HG03432 (cell line): ENCODE measurements at regions not wholly inside any gene's neighbourhood (a gene's known extent, or its start where the extent isn't known, plus 50 kb on each side); places are given as distances from the start of the nearest gene placed in this dataset.
"Not testable (repeated sequence)": the region's sequence is repeated elsewhere in the genome, so short reads cannot be mapped to it uniquely, and the experiment has no call there.

Experiments
- ATAC-seq: cut with Tn5 transposase; IDR thresholded peaks from one replicate; pipeline ENCODE4 v1.9.1; 2021; ENCODE audit warnings: mild to moderate bottlenecking, moderate library complexity; ENCODE audit not compliant: unreplicated experiment

DNA sequence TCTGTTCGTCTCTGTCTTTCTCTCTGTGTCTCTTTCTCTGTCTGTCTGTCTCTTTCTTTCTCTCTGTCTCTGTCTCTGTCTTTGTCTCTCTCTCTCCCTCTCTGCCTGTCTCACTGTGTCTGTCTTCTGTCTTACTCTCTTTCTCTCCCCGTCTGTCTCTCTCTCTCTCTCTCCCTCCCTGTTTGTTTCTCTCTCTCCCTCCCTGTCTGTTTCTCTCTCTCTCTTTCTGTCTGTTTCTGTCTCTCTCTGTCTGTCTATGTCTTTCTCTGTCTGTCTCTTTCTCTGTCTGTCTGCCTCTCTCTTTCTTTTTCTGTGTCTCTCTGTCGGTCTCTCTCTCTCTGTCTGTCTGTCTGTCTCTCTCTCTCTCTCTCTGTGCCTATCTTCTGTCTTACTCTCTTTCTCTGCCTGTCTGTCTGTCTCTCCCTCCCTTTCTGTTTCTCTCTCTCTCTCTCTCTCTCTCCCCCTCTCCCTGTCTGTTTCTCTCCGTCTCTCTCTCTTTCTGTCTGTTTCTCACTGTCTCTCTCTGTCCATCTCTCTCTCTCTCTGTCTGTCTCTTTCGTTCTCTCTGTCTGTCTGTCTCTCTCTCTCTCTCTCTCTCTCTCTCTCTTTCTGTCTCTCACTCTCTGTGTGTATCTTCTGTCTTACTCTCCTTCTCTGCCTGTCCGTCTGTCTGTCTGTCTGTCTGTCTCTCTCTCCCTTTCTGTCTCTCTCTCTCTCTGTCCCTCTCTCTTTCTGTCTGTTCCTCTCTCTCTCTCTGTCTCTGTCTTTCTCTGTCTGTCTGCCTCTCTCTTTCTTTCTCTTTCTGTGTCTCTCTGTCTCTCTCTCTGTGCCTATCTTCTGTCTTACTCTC is 2065.9 kb upstream of the TPTE start:
- ATAC-seq: peak; percentile 69

DNA sequence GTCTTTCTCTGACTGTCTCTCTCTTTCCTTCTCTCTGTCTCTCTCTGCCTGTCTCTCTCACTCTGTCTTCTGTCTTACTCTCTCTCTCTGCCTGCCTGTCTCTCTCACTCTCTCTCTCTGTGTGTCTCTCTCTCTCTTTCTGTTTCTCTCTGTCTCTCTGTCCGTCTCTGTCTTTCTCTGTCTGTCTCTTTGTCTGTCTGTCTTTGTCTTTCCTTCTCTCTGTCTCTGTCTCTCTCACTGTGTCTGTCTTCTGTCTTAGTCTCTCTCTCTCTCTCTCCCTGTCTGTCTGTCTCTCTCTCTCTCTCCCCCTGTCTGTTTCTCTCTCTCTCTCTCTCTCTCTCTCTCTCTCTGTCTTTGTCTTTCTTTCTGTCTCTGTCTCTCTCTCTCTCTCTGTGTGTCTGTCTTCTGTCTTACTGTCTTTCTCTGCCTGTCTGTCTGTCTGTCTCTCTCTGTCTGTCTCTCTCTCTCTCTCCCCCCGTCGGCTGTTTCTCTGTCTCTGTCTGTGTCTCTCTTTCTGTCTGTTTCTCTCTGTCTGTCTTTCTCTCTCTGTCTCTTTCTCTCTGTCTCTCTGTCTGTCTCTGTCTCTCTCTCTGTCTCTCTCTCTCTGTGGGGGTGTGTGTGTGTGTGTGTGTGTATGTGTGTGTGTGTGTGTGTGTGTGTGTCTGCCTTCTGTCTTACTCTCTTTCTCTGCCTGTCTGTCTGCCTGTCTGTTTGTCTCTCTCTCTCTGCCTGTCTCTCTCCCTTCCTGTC is 2056.8 kb upstream of the TPTE start:
- ATAC-seq: peak; percentile 86

DNA sequence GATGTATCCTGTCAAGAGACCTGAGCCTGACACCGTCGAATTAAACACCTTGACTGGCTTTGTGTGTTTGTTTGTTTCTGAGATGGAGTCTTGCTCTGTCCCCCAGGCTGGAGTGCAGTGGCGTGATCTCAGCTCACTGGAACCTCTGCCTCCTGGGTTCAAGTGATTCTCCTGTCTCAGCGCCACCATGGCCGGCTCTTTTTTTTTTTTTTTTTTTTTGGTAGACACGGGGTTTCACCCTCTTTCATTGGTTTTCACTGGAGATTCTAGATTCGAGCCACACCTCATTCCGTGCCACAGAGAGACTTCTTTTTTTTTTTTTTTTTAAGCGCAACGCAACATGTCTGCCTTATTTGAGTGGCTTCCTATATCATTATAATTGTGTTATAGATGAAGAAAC is 2054.7 kb upstream of the TPTE start:
- not testable (repeated sequence) for ATAC-seq
